GM18873 (cell line): ENCODE measurements at regions not wholly inside any gene's neighbourhood (a gene's known extent, or its start where the extent isn't known, plus 50 kb on each side); places are given as distances from the start of the nearest gene placed in this dataset.

Source experiments
- ATAC-seq: cut with Tn5 transposase; IDR thresholded peaks from one replicate; pipeline ENCODE4 v1.9.1; 2021; ENCODE audit warnings: mild to moderate bottlenecking, moderate library complexity, moderate number of reproducible peaks; ENCODE audit not compliant: unreplicated experiment, low FRiP score

- no peak for ATAC-seq
Measured at GRCh38 chr11:112871909-112872500, 89.2 kb upstream of the NCAM1 start.

- no peak for ATAC-seq
Measured at GRCh38 chr11:112874980-112875379, 86.2 kb upstream of the NCAM1 start.

DNA sequence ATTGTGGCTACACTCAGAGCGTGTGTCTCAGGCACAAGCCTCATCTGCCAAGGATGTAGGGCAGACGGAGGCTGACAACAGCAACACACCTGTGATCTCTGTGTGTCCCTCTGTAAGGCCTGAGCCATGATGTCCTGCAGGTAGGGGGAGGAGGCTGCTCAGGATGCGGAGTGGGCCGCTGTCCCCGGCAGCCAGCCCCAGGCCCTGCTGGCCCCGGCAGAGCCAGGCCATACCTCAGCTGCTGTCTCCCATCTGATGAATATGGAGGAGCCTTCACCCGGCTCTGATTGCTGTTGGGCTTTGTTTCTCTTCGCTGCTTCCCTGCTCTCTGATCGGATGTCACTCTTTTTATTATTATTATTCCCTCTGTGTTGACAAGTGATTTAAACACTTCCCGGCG, 83.6 kb upstream of the NCAM1 start:
- no peak for ATAC-seq

DNA sequence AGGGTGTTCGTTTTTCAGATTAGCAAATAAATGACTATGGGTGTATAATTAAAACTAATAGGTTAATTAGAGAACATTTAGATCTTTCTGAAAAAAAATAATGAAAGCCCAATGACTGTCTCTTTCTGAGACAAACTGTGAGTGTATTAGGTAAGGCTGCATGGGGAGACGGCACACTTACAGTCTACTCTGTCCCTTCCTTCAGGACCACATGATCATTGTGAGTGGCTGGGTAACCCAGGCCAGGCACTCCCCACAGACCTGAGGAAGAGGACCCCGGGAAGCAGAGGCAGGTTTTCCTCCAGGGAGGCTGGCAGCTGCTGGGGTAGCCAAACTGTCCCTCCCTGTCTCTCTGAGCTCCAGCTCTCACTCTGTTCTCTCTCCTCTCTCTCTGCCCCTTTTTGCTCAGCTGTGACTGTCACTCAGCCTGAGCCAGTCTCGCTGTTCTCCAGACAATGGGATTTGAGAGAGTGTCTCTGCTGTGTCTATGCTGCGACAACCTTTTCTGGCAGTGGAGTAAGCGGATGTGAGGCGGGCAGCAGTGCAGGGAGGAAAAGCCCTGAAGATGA, 83.1 kb upstream of the NCAM1 start:
- ATAC-seq = no peak

DNA sequence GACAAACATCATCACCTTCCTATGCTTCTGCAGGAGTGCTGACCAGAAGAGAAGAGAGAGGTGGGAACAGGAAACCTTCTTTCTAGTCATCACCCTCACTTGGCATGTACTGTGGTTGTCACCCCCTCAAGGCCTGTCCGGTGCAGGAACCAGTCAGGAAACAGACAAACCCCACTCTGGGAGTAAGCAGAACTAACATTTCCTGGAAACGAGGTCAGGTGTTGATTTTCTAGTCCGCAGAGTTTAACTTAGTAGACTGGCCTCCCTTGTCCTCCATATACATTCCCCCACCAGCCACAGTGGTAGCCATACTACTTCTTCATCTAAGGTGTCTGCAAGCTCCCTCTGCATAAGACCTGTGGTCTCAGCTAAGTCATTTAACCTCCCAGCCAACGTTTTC, 80.7 kb upstream of the NCAM1 start:
- ATAC-seq = no peak

DNA sequence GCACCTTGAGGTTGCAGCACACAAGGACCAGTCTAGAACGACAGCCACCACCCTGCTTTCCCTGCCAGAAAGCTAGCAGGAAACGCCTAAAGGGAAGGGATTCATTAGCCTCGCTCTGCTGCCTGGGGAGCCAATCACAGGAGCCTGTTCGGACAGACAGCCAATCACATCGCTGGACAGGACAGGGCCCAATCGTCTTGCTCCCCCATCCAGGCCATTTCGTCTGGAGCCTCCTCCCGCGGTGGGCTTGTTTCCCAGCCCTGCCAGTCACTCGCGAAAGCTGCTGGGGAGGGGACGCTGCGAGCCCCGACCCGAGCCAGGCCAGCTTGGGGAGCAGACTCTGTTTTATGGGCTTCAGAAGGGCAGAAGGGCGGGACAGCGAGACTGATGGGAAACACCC, 79.8 kb upstream of the NCAM1 start:
- no peak for ATAC-seq

GRCh38 chr11:112882494-112883381, 78.5 kb upstream of the NCAM1 start:
- no peak for ATAC-seq

GRCh38 chr11:112884012-112884767, 77.0 kb upstream of the NCAM1 start:
- no peak for ATAC-seq

GRCh38 chr11:112885744-112886433, 75.3 kb upstream of the NCAM1 start:
- ATAC-seq = no peak

GRCh38 chr11:112886434-112887370, 74.5 kb upstream of the NCAM1 start:
- no peak for ATAC-seq

- ATAC-seq = no peak
Measured at GRCh38 chr11:112889446-112889845, 71.8 kb upstream of the NCAM1 start.

GRCh38 chr11:112899235-112900006, 61.8 kb upstream of the NCAM1 start:
- no peak for ATAC-seq

DNA sequence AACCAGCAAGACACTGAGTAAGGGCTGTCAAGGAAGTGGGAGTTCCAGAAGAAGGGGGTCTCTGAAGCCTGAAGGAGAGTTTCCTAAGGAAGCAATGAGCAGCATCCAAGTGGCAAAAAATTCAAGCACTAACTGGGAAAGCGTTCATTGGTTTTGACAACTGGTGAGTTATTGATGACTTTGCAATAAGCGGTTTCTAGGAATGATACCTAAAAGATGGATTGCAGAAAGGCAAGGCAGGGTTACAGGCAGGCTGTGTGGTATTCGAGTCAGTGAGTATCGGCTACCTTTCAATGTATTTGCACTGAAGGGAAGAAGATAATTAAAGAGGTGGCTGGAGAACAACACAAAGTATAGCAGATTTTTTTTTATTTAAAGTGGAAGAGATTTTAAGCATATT, 59.3 kb upstream of the NCAM1 start:
- ATAC-seq = no peak

DNA sequence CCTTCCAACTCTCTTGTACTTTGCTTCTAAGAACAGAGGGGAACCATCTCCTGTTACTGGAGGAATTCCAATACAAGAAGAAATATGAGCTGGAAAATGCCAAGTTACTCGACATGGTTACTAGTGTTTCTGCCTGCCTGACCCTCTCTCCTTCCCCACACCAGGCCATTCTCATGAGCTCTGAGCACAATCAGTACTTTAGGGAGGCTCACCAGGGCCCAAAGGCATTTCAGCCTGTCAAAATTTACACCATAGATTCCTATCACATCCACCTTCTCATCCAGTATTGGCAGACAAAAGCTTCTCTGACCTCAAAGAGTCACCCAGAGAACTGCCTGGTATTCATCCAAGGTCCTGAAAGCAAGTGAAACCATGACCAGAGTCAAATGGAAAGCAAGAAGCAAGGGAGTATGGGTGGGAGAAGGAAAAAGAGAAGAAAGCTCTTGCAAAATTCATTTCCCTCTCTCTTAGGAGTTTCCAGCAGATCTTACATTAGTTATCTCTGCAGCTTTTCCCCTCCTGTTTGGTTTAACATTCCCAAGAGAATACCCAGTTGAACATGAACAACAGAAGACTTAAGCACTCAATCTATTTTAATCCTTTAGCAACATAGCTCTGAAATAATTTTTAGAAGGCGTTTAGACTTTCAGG, 58.7 kb upstream of the NCAM1 start:
- ATAC-seq = no peak

DNA sequence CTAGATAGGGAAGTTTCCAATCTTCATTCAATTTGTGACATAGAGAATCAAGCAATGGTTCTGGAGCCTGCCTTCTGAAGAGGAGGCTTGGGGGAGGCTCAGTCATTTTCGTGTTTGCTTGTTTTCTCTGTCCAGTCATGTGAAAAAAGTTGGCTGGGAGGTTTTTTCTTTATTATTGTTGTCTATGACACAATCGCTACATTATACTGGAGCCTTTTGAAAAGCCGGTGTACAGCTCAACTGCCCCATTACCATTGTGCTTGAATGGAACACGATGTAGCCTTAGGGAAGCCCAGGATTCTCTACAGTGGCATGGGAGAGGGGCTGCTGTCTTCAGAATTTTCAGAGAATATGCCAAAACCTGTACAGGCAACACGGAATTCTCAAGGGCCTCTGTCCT, 57.9 kb upstream of the NCAM1 start:
- no peak for ATAC-seq

DNA sequence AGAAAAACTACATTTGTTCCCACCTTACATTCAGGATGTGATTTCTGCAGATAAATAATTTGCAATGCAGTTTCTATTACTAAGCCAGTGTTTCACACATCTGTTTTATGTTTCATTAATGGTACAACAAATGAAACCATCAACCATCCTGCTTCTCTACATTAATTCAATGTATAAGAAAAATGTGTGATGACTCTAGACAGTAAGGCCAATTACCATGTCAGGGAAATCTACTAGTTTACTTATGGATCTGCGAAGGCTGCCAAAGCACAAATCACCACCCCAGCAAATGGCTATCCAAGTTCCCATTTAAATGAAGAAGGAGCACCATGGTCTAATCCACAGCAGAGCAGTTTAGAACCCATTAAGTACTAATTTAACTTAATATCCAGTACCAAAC, 50.1 kb upstream of the NCAM1 start:
- no peak for ATAC-seq
